Astrocyte (in vitro differentiated cells and primary cell): ENCODE measurements at regions not wholly inside any gene's neighbourhood (a gene's known extent, or its start where the extent isn't known, plus 50 kb on each side); places are given as distances from the start of the nearest gene placed in this dataset.

Source experiments
- EZH2 ChIP-seq: IDR thresholded peaks from 2 replicates; pipeline ENCODE4 v1.6.1; 2012; ENCODE audit warnings: mild to moderate bottlenecking, low read length, inconsistent platforms; ENCODE audit not compliant: insufficient read depth
- TF ChIP-seq, protein P1 (sequence below): IDR thresholded peaks from 2 replicates; pipeline ENCODE4 v1.5.1; 2011; ENCODE audit warnings: low read depth, mild to moderate bottlenecking, inconsistent platforms, low read length, moderate library complexity; ENCODE audit not compliant: insufficient read depth

DNA sequence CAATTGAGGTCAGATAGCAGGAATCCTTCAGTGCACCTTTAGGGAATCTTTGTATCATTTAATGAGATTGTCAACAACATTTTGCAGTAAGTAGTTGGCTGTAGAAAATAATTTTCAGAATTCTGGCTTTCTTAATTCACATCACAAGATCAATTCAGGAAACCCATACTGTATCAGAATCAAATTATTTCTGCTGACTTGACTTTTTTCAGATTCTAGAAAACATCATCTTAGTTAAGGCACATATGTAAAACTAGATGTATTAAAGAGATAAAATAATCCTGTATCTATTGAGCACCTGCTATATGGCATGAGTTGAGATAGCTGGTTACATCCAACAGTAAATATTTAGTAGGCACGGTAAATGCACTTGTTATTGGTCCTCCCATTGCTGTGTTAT, 791.4 kb downstream of the TDRD15 start:
- TF ChIP-seq, protein P1, sequence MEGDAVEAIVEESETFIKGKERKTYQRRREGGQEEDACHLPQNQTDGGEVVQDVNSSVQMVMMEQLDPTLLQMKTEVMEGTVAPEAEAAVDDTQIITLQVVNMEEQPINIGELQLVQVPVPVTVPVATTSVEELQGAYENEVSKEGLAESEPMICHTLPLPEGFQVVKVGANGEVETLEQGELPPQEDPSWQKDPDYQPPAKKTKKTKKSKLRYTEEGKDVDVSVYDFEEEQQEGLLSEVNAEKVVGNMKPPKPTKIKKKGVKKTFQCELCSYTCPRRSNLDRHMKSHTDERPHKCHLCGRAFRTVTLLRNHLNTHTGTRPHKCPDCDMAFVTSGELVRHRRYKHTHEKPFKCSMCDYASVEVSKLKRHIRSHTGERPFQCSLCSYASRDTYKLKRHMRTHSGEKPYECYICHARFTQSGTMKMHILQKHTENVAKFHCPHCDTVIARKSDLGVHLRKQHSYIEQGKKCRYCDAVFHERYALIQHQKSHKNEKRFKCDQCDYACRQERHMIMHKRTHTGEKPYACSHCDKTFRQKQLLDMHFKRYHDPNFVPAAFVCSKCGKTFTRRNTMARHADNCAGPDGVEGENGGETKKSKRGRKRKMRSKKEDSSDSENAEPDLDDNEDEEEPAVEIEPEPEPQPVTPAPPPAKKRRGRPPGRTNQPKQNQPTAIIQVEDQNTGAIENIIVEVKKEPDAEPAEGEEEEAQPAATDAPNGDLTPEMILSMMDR = no peak
- TF ChIP-seq EZH2 = no peak
